Adrenal gland (tissue), 5 donors: ENCODE measurements at regions not wholly inside any gene's neighbourhood (a gene's known extent, or its start where the extent isn't known, plus 50 kb on each side); places are given as distances from the start of the nearest gene placed in this dataset.

Source experiments
- POLR2A ChIP-seq, 2 donors: fragments of 450-650 bp; IDR thresholded peaks; one replicate each; pipeline ENCODE4 v1.6.1; 2017; ENCODE audit warnings: antibody characterized with exemption in 2 of 2, mild to moderate bottlenecking in 2 of 2, moderate library complexity in 1 of 2
- TF ChIP-seq, protein P1 (sequence below), 6 experiments: fragments of 450-650 bp in 4 of 6; fragments of 200-600 bp in 2 of 6; sonication (generic) in 1 of 6; IDR thresholded peaks; 1 replicate in 5 of 6; 2 replicates in 1 of 6; pipeline versions ENCODE4 v1.5.1 to v1.8.0; 2016 to 2021; ENCODE audit warnings: antibody characterized with exemption in 6 of 6, mild to moderate bottlenecking in 2 of 6, moderate library complexity in 1 of 6
- donor health status: DM: no; HTN: no; CAD: no.

DNA sequence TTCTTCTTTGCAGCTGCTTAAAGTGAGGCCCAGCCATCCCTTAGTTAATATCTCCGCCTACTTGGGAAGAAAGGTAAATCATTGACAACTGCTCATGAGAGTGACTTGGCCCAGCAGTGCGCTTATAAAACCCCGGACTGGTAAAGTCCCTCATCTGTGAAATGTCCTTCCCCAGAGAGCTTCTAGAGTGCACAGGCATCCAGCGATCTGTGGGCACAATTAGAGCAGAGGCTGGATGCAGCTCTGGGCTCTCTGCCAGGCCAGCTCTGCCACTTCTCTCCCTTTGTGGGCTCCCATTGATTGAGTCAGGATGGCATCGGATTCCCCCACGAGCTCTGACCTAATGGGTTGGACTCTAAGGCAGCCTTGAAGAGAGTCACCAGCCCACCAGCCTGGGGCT is 219.0 kb upstream of the LINGO1 start:
- TF ChIP-seq, protein P1, sequence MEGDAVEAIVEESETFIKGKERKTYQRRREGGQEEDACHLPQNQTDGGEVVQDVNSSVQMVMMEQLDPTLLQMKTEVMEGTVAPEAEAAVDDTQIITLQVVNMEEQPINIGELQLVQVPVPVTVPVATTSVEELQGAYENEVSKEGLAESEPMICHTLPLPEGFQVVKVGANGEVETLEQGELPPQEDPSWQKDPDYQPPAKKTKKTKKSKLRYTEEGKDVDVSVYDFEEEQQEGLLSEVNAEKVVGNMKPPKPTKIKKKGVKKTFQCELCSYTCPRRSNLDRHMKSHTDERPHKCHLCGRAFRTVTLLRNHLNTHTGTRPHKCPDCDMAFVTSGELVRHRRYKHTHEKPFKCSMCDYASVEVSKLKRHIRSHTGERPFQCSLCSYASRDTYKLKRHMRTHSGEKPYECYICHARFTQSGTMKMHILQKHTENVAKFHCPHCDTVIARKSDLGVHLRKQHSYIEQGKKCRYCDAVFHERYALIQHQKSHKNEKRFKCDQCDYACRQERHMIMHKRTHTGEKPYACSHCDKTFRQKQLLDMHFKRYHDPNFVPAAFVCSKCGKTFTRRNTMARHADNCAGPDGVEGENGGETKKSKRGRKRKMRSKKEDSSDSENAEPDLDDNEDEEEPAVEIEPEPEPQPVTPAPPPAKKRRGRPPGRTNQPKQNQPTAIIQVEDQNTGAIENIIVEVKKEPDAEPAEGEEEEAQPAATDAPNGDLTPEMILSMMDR (IDR thresholded peaks at IDR 0.05), result no peak
- TF ChIP-seq POLR2A (IDR thresholded peaks at IDR 0.05), result no peak
